ENCODE measurements at regions not wholly inside any gene's neighbourhood (a gene's known extent, or its start where the extent isn't known, plus 50 kb on each side); places are given as distances from the start of the nearest gene placed in this dataset.
A peak's percentile ranks its signal among the peaks of the same experiment; 100 is the strongest.
"Not testable (repeated sequence)": the region's sequence is repeated elsewhere in the genome, so short reads cannot be mapped to it uniquely, and the experiment has no call there.

DNA sequence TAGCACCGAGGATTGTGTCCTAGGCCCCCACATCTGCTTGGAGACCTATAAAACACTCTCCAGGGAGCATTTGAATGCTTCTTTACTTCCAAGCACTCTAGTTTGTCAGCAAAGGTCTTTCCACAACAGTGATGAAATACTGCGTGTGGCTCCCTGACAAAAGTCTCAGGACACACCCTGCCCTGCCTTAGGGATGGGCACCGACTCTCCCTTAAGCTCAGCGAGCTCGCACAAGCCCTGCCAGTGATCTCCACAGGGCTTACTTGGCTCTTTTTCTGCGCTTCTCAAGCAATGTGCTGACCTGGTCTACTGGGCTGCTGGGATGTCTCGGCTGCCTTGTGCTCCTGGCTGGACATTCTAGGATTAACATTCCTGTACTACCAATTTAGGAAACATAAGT is 84.3 kb upstream of the MPP7 start:
- no peak for DNase-seq (ENCODE audit: low read depth in 1 of 2, low spot score in 1 of 2)

DNA sequence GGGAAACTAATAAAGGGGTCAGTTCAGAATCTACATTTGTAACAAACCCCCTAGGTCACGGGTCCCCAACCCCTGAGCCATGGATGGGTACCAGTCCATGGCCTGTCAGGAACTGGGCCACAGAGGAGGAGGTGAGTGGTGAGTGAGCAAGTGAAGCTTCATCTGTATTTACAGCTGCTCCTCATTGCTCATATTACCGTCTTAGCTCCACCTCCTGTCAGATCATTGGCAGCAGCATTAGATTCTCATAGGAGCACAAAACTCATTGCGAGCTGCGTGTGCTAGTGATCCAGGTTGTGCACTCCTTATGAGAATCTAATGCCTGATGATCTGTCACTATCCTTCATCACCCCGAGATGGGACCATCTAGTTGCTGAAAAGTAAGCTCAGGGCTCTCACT is 88.4 kb upstream of the MPP7 start:
- DNase-seq (ENCODE audit: low read depth in 1 of 2, low spot score in 1 of 2), result no peak

DNA sequence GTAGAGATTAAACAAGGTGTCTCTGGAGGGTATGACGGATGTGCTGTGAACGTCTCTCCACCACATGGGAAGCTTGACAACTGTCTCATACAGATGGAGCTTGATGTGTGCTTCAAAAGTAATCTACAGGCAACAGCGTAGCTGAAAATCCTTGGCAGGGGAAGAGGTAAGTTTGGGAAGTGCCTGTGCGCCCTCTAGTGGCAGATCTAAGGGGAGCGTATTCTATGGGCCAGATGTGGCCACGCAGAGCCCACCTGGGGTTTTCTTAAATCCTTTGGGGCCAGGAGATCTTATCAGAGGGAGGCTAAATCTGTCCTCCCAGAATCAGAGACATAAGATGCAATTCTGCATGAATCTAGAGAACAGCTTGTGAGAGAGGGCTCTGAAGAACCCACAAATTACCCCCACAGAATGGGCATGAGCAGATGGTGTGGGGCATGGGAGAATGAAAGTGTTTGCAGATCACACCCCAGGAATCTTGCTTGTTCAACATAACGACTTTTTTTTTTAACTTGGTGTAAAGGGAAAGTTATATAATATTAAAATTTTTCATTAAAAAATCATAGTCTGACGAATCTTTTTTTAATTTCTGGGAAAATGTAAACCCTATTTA is 91.2 kb upstream of the MPP7 start:
- peak; percentile 27 to 31 for DNase-seq (ENCODE audit: low read depth in 1 of 2, low spot score in 1 of 2)

DNA sequence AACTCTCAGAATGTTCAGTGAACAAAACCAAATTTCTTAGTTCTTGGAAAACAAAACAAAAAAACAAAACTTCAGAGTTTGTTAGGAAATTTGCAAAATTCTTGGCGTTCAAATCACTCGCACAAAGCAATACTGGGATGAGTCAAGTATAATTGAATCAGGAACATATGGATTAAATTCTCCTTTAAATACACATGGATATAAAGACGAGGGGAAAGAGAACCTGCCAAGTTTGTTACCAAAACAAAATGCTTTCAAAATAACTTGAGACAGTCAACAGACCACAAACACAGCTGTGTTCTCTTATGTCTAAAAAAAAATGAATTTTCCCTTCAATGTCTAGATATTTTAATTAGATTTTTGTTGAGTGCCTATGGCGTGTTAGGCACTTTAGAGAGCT is 93.5 kb upstream of the MPP7 start:
- DNase-seq (ENCODE audit: low read depth in 1 of 2, low spot score in 1 of 2), result no peak

DNA sequence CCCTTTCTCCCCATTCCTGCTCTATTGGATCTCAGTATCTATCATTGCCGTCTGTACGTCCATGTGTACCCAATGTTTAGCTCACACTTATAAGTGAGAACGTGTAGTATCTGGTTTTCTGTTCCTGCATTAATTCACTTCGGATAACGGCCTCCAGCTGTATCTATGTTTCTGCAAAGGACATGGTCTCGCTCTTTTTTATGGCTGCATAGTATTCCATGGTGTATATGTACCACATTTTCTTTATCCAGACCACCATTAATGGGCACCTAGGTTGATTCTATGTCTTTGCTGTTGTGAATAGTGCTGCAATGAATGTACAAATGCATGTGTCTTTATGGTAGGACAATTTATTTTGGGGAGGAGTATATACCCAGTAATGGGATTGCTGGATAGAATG is 94.4 kb upstream of the MPP7 start:
- no peak for DNase-seq (ENCODE audit: low read depth in 1 of 2, low spot score in 1 of 2)

DNA sequence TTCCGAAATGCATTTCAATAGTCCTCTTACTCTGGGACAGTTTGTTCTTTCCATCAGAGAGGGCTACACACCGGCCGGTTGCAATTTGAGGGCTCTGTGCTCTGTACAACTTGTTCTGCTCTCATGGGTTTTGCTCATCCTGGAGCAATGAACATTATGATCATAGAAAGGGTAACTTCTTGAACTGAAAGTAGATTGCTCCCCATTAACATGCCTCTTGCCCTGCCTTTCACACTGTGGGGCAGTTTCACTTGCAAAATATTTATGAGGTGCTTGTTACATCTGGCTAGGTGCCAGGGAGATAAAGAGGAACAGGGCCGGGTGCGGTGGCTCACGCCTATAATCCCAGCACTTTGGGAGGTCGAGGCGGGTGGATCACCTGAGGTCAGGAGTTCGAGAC is 97.3 kb upstream of the MPP7 start:
- no peak for DNase-seq (ENCODE audit: low read depth in 1 of 2, low spot score in 1 of 2)

DNA sequence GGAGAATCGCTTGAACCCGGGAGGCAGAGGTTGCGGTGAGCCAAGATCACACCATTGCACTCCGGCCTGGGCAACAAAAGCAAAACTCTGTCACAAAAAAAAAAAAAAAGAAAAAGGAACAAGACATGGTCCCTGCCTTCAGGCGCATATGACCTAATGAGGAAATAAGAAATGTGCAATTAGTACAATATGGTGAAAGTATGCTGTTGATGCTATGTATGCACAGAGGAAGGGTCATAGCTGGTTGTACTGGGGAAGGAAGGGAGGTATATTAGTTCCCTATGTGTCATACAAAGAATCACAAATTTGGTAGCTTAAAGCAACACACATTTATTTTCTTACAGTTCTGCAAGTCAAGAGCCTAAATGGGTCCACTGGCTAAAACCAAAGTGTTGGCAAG is 97.8 kb upstream of the MPP7 start:
- DNase-seq (ENCODE audit: low read depth in 1 of 2, low spot score in 1 of 2), result no peak

DNA sequence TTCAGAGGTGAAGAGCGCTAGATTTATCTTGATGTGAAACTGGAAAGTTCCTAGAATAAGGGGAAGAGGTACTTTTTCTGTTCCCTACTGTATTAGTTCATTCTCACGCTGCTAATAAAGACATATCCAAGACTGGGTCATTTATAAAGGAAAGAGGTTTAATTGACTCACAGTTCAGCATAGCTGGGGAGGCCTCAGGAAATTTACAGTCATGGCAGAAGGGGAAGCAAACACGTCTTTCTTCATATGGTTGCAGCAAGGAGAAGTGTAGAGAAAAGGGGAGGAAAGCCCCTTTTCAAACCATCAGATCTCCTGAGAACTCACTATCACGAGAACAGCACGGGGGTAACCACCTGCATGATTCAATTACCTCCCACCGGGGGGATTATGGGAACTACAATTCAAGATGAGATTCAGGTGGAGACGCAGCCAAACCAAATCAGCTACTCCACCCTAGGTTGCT is 99.8 kb upstream of the MPP7 start:
- DNase-seq (ENCODE audit: low read depth in 1 of 2, low spot score in 1 of 2), result not testable (repeated sequence)

DNA sequence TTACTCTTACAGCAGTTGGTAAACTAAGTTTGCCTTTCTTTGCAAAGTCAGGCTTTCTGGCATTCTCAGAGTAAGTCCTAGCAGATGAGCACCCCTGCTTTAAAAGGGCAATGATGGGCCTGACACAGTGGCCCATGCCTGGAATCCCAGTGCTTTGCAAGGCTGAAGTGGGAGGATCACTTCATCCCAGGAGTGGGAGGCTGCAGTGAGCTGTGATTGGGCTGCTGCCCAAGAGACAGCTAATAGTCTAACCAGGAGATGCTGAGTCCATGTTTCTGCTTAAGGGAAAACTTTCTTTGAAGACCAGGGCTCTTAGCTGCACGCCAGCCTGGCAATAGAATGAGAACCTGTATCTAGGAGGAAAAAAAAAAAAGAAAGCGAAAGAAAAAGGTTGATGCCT is 100.2 kb upstream of the MPP7 start:
- no peak for DNase-seq (ENCODE audit: low read depth in 1 of 2, low spot score in 1 of 2)

DNA sequence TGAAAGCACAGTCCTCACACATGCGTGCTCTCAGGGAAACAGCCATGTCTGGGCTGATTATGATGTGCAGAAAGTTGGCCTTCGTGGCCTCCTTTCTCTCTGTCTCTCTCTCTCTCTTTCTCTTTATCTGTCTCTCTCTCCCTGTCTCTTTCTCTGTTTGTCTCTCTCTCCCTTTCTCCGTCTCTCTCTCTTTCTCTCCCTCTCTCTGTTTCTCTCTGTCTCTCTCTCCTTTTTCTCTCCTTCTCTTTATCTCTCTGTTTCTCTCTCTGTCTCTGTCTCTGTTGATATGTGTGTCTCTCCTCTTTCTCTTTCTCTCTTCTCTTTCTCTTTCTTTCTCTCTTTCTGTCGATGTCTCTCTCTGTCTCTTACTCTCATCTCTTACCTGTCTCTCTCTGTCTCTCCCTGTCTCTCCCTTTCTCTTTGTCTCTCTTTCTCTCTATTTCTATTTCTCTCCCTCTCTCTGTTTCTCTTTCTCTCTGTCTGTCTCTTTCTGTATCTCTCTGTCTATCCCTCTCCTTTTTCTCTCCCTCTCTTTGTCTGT is 105.4 kb upstream of the MPP7 start:
- DNase-seq (ENCODE audit: low read depth in 1 of 2, low spot score in 1 of 2), result no peak

DNA sequence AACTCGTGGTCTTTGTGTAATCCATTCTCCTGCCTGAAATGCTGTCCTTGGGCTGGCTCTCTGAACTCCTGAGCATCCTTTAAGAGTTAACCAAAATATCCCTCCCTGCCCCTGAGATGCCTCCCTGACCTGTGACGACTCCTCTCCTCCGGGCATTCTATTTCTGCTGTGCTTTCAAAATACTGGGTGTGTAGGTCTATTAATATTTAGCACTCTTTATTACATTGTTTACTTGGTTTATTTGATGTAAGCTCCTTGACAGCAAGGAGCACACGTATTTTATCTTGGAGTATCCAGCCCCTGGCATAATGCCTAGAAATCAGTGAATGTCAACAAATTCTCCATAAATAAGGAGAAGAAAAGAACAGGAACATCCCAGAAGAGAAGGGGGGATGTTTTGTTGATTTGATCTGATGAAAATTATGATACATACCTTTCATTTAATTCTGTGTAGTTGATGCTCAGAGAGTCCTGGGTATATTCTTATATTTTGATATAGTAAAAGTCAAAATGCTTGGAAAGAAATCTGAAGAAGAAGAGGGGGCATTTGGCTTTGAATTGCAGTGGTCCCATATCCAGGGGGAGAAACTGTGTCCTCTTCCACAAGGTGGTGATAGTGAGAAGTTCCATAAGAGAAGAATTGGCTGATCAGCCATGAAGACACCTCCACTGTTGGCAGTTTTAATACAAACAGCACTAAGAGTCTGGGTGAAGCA is 107.7 kb upstream of the MPP7 start:
- no peak for DNase-seq (ENCODE audit: low read depth in 1 of 2, low spot score in 1 of 2)

DNA sequence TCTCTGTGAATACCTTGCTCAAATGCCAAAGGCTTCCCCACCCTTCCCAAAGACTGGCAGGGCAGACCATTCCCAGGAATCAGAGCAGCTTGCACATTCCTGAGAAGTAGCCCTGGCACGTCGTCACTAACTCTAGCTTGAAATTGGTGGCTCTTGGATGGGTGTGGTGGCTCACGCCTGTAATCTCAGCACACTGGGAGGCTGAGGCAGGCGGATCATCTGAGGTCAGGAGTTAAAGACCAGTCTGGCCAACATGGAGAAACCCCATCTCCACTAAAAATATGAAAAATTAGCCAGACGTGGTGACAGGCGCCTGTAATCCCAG is 108.2 kb upstream of the MPP7 start:
- DNase-seq (ENCODE audit: low read depth in 1 of 2, low spot score in 1 of 2), result no peak

DNA sequence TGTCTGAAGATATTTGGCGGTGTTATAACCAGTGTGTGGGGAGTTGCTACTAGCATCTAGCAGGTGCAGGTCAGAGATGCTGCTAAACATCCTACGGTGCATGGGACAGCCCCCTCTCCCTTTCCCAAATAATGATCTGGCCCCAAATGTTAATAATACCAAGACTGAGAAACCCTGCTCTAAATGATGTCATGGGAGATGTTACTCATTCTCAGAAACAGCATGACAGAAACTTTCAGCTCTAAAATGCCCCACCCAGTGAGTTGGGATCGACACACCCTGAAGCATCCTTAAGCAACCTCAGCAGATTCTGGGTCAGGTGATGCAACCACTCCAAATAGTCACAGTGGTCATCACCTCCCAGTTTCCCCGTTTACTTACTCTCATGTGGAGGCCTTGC is 108.8 kb upstream of the MPP7 start:
- no peak for DNase-seq (ENCODE audit: low read depth in 1 of 2, low spot score in 1 of 2)

DNA sequence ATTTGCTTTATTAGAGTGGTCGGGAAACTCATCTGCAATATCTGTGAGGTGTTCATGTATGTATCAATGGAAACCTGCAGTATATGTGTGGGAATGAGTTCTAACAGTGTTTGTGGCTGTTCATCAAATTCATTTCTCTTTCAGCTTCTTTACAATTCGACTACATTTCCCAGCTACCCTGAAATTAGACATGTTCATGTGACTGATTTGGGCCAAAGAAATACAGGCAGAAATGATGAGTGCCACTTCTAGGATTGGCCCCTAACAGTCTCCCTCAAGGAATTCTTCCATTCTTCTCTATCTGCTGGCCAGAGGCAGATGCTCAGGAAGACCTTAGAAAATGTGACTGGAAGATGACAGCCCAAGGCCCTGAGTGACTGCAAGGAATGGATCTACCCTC is 114.8 kb upstream of the WAC start:
- no peak for DNase-seq (ENCODE audit: low read depth in 1 of 2, low spot score in 1 of 2)

DNA sequence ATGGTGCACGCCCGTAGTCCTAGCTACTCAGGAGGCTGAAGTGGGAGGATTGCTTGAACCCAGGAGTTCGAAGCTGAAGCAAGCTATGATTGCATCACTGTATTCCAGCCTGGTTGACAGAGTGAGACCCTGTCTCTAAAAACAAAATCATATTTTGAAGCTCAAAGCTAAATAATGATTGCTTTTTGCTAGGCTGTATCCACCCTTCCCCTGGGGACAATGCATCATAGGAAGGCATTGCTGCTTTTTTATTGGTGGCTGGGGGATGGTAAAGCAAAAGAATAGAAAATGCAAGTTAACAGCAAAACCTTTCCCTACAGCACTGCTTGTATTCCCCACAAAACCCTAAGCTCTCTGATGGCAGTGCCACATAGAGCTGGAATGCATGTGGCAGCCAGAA is 107.5 kb upstream of the WAC start:
- DNase-seq (ENCODE audit: low read depth in 1 of 2, low spot score in 1 of 2), result no peak

DNA sequence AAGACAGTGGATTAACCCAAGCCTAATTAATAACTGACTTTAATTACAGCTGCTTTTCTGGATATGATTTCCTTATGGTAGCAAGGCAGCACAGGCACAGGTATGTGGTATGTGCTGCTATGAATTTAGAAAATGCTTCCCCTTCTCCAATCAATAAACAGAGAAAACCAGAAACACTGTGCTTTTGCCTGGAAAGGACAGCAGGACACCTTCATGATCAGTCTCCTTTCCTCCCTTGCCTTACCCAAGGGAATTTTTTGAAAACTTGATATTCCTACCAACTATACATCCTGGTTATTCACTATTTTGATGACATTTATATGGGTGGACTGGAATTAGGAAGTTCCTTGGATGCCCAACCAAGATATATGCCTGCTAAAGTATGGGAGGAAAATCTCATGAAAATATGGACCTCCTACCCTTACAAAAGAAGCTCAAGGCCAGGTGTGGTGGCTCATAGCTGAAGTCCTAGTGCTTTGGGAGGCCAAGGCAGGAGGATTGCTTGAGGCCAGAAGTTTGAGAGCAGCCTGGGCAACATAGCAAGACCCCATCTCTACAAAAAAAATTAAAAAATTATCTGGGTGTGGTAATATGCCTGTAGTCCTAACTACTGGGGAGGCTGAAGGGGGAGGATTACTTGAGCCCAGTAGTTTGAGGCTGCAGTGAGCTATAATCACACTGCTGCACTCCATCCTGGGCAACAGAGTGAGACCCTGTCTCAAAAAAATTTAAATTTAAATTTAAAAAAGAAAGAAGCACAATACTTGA is 106.3 kb upstream of the WAC start:
- DNase-seq (ENCODE audit: low read depth in 1 of 2, low spot score in 1 of 2), result no peak

DNA sequence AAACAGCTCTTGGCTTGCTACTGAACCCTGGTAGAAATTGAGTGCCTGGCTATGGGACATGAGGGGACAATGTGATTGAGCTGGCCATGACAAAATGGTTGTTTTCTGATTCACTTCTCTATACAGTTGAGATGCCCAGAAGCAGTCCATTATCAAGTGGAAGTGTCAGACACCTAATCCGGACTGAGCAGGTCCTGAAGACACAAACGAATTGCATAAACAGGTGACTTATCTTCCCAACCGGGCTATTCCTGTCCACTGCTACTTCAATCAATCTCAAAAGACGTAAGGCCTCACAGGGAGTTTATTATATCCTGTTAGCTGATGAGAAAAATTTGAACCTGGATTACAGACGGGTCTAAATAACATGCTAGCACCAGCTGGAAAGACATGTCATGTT is 105.5 kb upstream of the WAC start:
- no peak for DNase-seq (ENCODE audit: low read depth in 1 of 2, low spot score in 1 of 2)

DNA sequence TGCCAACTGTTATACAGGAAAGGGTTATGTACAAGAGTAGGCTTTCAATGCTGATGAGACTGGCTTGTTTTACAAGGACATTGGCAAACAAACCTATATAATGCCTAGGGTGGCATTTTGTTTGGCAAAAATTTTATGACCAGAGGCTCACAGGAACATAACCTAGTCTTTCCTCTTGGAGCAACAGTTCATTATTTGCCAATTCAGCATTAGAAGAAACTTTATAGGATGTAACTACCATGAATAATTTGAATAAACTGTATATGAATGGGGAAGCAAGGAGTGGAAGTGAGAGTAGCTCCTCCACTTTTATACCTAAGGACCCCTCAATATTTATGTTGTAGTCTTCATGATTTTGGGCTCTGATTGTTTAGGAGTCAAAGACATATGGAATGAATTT is 103.9 kb upstream of the WAC start:
- no peak for DNase-seq (ENCODE audit: low read depth in 1 of 2, low spot score in 1 of 2)

DNA sequence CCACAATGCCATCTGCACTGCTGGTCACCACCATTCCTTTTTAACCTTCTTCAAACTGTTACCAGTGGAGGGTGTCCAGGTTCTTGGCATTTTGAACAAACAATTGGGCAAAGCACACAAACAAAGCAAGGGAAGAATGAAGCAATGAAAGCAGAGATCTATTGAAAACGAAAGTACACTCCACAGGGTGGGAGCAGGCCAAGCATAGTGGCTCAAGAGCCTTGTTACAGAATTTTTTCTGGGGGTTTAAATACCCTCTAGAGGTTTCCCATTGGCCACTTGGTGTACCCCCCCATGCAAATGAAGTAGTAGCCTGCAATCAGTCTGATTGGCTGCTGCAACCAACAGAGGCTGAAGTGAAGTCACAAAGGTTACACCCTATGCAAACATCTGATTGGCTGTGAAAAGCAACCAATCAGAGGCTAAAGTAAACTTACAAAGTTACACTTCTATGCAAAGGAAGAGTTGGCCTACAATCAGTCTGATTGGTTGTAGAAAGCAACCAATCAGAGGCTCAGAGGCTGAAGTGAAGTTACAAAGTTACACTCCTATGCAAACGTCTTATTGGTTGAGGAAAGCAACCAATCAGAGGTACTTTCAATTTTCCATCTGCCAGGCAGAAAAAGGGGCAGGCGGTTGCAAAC is 103.2 kb upstream of the WAC start:
- no peak for DNase-seq (ENCODE audit: low read depth in 1 of 2, low spot score in 1 of 2)

DNA sequence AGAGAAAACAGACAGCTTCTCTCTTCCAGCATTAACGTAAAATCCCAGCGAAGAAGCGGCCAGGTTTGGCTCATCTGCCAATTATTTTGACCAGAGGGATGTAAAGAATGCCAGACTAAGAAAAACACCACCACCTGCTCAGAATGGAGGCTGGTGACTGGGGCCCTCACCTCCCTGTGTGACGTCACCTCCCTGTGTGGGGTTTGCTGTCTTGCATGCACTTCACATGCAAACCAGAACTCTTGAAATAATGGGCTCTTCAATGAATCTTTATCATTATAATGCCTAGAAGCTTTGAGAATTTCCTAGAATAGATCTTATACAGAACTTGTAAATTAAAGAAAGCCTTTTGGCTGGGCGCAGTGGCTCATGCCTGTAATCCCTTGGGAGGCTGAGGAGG is 101.8 kb upstream of the WAC start:
- no peak for DNase-seq (ENCODE audit: low read depth in 1 of 2, low spot score in 1 of 2)

DNA sequence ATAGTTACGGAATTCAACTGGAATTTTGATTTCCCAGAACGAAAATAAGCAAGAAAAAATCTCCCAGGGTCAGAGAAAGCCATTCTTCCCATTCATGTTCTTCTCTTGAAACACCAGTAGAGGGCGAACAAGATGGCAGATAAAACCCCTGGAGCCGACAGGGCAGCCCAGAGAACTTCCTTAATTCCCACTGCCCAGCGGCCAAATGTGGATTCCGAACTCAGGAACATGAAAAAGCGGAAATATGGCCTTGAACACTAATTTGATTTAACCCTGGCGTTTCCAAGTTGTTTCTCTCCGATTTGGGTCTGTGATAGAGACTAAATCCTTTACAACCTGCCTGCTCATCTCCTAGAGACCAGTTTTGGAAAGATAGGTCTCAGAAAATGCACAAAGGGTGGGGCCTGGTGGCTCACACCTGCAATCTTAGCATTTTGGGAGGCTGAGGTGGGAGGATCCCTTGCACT is 100.7 kb upstream of the WAC start:
- DNase-seq (ENCODE audit: low read depth in 1 of 2, low spot score in 1 of 2), result no peak

DNA sequence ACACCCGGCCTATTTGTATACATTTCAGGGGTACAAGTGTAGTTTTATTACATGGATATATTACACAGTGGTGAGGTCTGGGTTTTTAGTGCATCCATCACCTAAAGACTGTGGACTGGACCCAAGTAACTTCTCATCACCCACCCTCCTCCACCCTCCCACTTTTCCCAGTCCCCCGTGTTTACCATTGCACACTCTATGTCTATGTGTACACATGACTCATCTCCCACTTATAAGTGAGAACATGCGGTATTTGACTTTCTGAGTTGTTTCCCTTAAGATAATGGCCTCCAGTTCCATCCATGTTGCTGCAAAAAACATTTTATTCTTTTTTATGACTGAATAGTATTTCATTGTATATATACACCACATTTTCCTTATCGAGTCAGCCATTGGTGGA is 98.9 kb upstream of the WAC start:
- DNase-seq (ENCODE audit: low read depth in 1 of 2, low spot score in 1 of 2), result no peak
